ENCODE measurements at regions not wholly inside any gene's neighbourhood (a gene's known extent, or its start where the extent isn't known, plus 50 kb on each side); places are given as distances from the start of the nearest gene placed in this dataset.

GRCh38 chr5:89269721-89270120 is 386.7 kb upstream of the MEF2C start:
- TF ChIP-seq CTCF (IDR thresholded peaks at IDR 0.05; ENCODE audit: poor library complexity, severe bottlenecking) (no peak), MXI1 (conservative IDR thresholded peaks at IDR 0.05; ENCODE audit: poor library complexity, severe bottlenecking) (no peak), REST (IDR thresholded peaks at IDR 0.05; ENCODE audit: borderline replicate concordance) (no peak)

All from neural cell (in vitro differentiated cells).